Mammary epithelial cell (primary cell): ENCODE measurements at regions not wholly inside any gene's neighbourhood (a gene's known extent, or its start where the extent isn't known, plus 50 kb on each side); places are given as distances from the start of the nearest gene placed in this dataset.

Source experiments
- CTCF ChIP-seq, 2 donors: IDR thresholded peaks in 1 of 2; conservative IDR thresholded peaks in 1 of 2; 2 replicates each; pipeline ENCODE4 v1.5.1; 2011 to 2012; ENCODE audit warnings: inconsistent platforms in 2 of 2, low read length in 2 of 2, mild to moderate bottlenecking in 2 of 2, control low read depth in 1 of 2, low read depth in 1 of 2; ENCODE audit not compliant: insufficient read depth in 1 of 2; ENCODE audit errors: extremely low read depth in 1 of 2
- EZH2 ChIP-seq: IDR thresholded peaks from 2 replicates; pipeline ENCODE4 v1.6.1; 2012; ENCODE audit warnings: low read length, inconsistent platforms, borderline replicate concordance

DNA sequence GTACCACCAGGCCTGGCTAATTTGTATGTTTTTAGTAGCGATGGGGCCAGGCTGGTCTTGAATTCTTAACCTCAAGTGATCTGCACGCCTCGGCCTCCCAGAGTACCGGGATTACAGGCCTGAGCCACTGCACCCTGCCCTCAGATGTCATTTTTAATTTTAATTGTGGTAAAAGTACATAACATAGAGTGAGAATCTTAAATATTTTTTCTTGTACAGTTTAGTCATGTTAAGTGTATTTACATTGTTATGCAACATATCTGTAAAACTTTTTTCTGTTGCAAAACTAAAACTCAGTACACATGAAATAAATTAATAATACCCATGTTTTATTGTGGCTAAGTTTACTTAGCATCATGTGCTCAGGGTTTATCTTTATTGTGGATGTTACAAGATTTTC lies 231.4 kb downstream of the ALG10 start:
- no peak for TF ChIP-seq CTCF (conservative IDR thresholded peaks at IDR 0.05 in 1 of 2, IDR thresholded peaks at IDR 0.05 in 1 of 2; ENCODE audit: extremely low read depth in 1 of 2, insufficient read depth in 1 of 2, low read depth in 1 of 2, low read length in 2 of 2)
- TF ChIP-seq EZH2, result no peak
